Natural killer cell (primary cell): ENCODE measurements at regions not wholly inside any gene's neighbourhood (a gene's known extent, or its start where the extent isn't known, plus 50 kb on each side); places are given as distances from the start of the nearest gene placed in this dataset.

Experiments
- ATAC-seq, 3 donors: fragments of 150-1000 bp in 2 of 3; fragments of 200-7000 bp in 1 of 3; cut with Tn5 transposase; 1 replicate in 1 of 3; 2 replicates in 2 of 3; pipeline ENCODE4 v1.10.0; 2021; ENCODE audit warnings: mild to moderate bottlenecking in 2 of 3, moderate library complexity in 2 of 3
- DNase-seq, 2 donors: peaks; one replicate each; pipeline versions ENCODE4 v3.0.0 to v3.0.0-alpha.2; 2013 to 2021; ENCODE audit warnings: mixed read lengths in 1 of 2
- H3K27ac ChIP-seq: one replicate; pipeline ENCODE4 v1.5.1; 2013; ENCODE audit warnings: mild to moderate bottlenecking, low read length
- H3K27me3 ChIP-seq: one replicate; pipeline ENCODE4 v1.6.1; 2013; ENCODE audit warnings: low read length; ENCODE audit not compliant: control insufficient read depth, insufficient read depth
- H3K36me3 ChIP-seq: one replicate; pipeline ENCODE4 v1.6.1; 2013; ENCODE audit warnings: low read length; ENCODE audit not compliant: control insufficient read depth, insufficient read depth
- H3K4me1 ChIP-seq: one replicate; pipeline ENCODE4 v1.6.1; 2013; ENCODE audit warnings: low read length; ENCODE audit not compliant: control insufficient read depth, insufficient read depth
- H3K4me3 ChIP-seq: one replicate; pipeline ENCODE4 v1.5.1; 2013; ENCODE audit warnings: low read length
- H3K9me3 ChIP-seq: one replicate; pipeline ENCODE4 v1.6.1; 2013; ENCODE audit warnings: low read length; ENCODE audit not compliant: control insufficient read depth, insufficient read depth
- H3K27ac Mint-ChIP-seq, 2 donors: one replicate each; pipeline ENCODE4 v1.8.0; 2022; ENCODE audit warnings: mild to moderate bottlenecking in 2 of 2, mixed read lengths in 2 of 2, moderate library complexity in 1 of 2
- H3K27me3 Mint-ChIP-seq, 2 donors: one replicate each; pipeline ENCODE4 v1.8.0; 2022; ENCODE audit warnings: low read depth in 2 of 2, mixed read lengths in 2 of 2
- H3K36me3 Mint-ChIP-seq: one replicate; pipeline ENCODE4 v1.8.0; 2022; ENCODE audit warnings: mixed read lengths
- H3K4me1 Mint-ChIP-seq, 2 donors: one replicate each; pipeline ENCODE4 v1.8.0; 2022; ENCODE audit warnings: mixed read lengths in 2 of 2
- H3K4me3 Mint-ChIP-seq: one replicate; pipeline ENCODE4 v1.8.0; 2022; ENCODE audit warnings: mild to moderate bottlenecking, moderate library complexity, mixed read lengths
- H3K9me3 Mint-ChIP-seq, 2 donors: one replicate each; pipeline ENCODE4 v1.8.0; 2022; ENCODE audit warnings: mixed read lengths in 2 of 2
- WGBS: methylation state at CpG from one replicate; pipeline ENCODE4 v1.1.7; 2013; ENCODE audit warnings: missing lambda C conversion rate; ENCODE audit not compliant: insufficient coverage; 5-methylcytosine and 5-hydroxymethylcytosine counted together
- intact Hi-C: fragments of 100-400 bp; cut with micrococcal nuclease; formaldehyde crosslinking; loops from one replicate; pipeline ENCODE4 v1.14.2; 2022
- TF ChIP-seq, protein P1 (sequence below): fragments of 200-600 bp; IDR thresholded peaks from one replicate; pipeline ENCODE4 v1.8.0; 2022; ENCODE audit warnings: antibody characterized with exemption

DNA sequence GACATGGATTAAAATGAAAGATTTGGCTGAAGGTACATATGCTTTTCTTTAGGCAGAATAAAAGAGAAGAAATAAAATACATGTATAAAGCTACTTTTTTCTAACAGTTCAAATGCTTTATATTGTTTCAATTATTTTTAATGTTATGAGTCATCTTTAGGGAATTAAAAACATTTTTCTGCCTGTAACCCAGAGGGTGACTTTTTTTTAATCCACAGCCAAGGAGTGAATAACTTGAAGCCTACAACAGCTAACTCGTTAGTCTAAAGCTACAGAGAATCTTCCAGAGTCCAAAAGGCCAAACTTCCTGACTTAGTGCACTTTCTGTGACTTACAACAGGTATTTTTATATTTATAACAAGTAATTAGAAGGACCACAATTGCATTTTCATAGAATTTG lies 151.6 kb downstream of the SEC23A start:
- intact Hi-C loops, result no loop called here
- WGBS, result 60% methylated on average over 1 of the region's 1 CpG

GRCh38 chr14:38950676-38951075 lies 152.4 kb downstream of the SEC23A start:
- no peaks in the 10 kb centered on the region for H3K9me3 Mint-ChIP-seq
- Histone ChIP-seq H3K27ac (no peak overlapping the region), H3K4me1 (no peaks in the 10 kb centered on the region), H3K4me3 (no peak overlapping the region), H3K27me3 (no peaks in the 10 kb centered on the region), H3K9me3 (no peaks in the 10 kb centered on the region), H3K36me3 (no peaks in the 10 kb centered on the region)
- DNase-seq (no peak), ATAC-seq (no peak)
- TF ChIP-seq, protein P1, sequence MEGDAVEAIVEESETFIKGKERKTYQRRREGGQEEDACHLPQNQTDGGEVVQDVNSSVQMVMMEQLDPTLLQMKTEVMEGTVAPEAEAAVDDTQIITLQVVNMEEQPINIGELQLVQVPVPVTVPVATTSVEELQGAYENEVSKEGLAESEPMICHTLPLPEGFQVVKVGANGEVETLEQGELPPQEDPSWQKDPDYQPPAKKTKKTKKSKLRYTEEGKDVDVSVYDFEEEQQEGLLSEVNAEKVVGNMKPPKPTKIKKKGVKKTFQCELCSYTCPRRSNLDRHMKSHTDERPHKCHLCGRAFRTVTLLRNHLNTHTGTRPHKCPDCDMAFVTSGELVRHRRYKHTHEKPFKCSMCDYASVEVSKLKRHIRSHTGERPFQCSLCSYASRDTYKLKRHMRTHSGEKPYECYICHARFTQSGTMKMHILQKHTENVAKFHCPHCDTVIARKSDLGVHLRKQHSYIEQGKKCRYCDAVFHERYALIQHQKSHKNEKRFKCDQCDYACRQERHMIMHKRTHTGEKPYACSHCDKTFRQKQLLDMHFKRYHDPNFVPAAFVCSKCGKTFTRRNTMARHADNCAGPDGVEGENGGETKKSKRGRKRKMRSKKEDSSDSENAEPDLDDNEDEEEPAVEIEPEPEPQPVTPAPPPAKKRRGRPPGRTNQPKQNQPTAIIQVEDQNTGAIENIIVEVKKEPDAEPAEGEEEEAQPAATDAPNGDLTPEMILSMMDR, result no peak
- WGBS, result 69% methylated on average over 4 of the region's 4 CpGs
- H3K4me1 Mint-ChIP-seq, result no peaks in the 10 kb centered on the region
- H3K27ac Mint-ChIP-seq, result no peak overlapping the region
- intact Hi-C loops, result no loop called here
- no peak overlapping the region for H3K4me3 Mint-ChIP-seq
- no peaks in the 10 kb centered on the region for H3K36me3 Mint-ChIP-seq
- no peaks in the 10 kb centered on the region for H3K27me3 Mint-ChIP-seq

More for the DNA sequence above, 151.6 kb downstream of the SEC23A start:
- H3K36me3 ChIP-seq, result no peaks in the 10 kb centered on the region
- H3K4me1 Mint-ChIP-seq, result no peaks in the 10 kb centered on the region
- no peaks in the 10 kb centered on the region for H3K9me3 Mint-ChIP-seq
- H3K27ac Mint-ChIP-seq, result no peak overlapping the region
- H3K4me3 ChIP-seq, result no peak overlapping the region
- no peak for DNase-seq
- TF ChIP-seq, protein P1, result no peak
- no peak for ATAC-seq
- H3K27me3 Mint-ChIP-seq, result no peaks in the 10 kb centered on the region
- H3K27ac ChIP-seq, result no peak overlapping the region
- no peaks in the 10 kb centered on the region for H3K36me3 Mint-ChIP-seq
- H3K27me3 ChIP-seq, result no peaks in the 10 kb centered on the region
- H3K4me3 Mint-ChIP-seq, result no peak overlapping the region
- H3K4me1 ChIP-seq, result no peaks in the 10 kb centered on the region
- H3K9me3 ChIP-seq, result no peaks in the 10 kb centered on the region

DNA sequence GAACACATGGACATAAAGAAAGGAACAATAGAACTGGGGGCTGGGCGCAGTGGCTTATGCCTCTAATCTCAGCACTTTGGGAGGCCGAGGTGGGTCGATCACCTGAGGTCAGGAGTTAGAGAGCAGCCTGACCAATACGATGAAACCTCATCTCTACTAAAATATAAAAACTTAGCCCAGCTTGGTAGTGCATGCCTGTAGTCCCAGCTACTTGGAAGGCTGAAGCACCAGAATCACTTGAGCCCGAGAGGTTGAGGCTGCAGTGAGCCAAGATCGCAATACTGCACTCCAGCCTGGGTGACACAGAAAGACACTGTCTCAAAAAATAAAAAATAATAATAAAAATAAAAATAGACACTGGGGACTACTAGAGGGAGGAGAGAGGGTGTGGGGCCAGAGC lies 154.5 kb downstream of the SEC23A start:
- Mint-ChIP-seq H3K4me3 (no peak overlapping the region), H3K27me3 (no peaks in the 10 kb centered on the region), H3K27ac (no peak overlapping the region), H3K9me3 (no peaks in the 10 kb centered on the region), H3K4me1 (no peaks in the 10 kb centered on the region), H3K36me3 (no peaks in the 10 kb centered on the region)
- Histone ChIP-seq H3K27ac (no peak overlapping the region), H3K4me3 (no peak overlapping the region), H3K9me3 (no peaks in the 10 kb centered on the region), H3K36me3 (no peaks in the 10 kb centered on the region), H3K4me1 (no peaks in the 10 kb centered on the region), H3K27me3 (no peaks in the 10 kb centered on the region)
- ATAC-seq (no peak), DNase-seq (no peak)
- 99% methylated on average over 5 of the region's 6 CpGs for WGBS
- intact Hi-C loops, result no loop called here
- TF ChIP-seq, protein P1, result no peak

- intact Hi-C loops, result no loop called here
- H3K4me3 ChIP-seq, result no peak overlapping the region
- no peak overlapping the region for H3K27ac ChIP-seq
- no peaks in the 10 kb centered on the region for H3K9me3 Mint-ChIP-seq
- no CpG with 5 or more reads among the region's 1 CpG for WGBS
- no peak overlapping the region for H3K27ac Mint-ChIP-seq
- H3K27me3 Mint-ChIP-seq, result no peaks in the 10 kb centered on the region
- H3K36me3 ChIP-seq, result no peaks in the 10 kb centered on the region
- H3K4me3 Mint-ChIP-seq, result no peak overlapping the region
- H3K27me3 ChIP-seq, result no peaks in the 10 kb centered on the region
- no peaks in the 10 kb centered on the region for H3K4me1 Mint-ChIP-seq
- ATAC-seq, result no peak
- no peaks in the 10 kb centered on the region for H3K9me3 ChIP-seq
- H3K36me3 Mint-ChIP-seq, result no peaks in the 10 kb centered on the region
- DNase-seq, result no peak
- no peaks in the 10 kb centered on the region for H3K4me1 ChIP-seq
- TF ChIP-seq, protein P1, result no peak
These were observed 154.9 kb downstream of the SEC23A start for GRCh38 chr14:38948171-38948570.
